Activated B cell treated with CpG ODN at 0.5 μM for 24 hours (primary cell): ENCODE measurements at regions not wholly inside any gene's neighbourhood (a gene's known extent, or its start where the extent isn't known, plus 50 kb on each side); places are given as distances from the start of the nearest gene placed in this dataset.

Experiments used
- ATAC-seq: fragments of 200-7000 bp; cut with Tn5 transposase; one replicate; pipeline ENCODE4 v1.10.0; 2021; ENCODE audit warnings: low read depth, mild to moderate bottlenecking, moderate library complexity
- CTCF ChIA-PET: fragments of 350-600 bp; sonication (Branson Sonifier 250); formaldehyde crosslinking; loops from one replicate; lab custom pipeline; 2021; ENCODE audit warnings: antibody characterized with exemption; lab: Charles Lee
- POLR2A ChIA-PET: fragments of 350-600 bp; sonication (Branson Sonifier 250); formaldehyde crosslinking; loops from one replicate; lab custom pipeline; 2021; ENCODE audit warnings: antibody characterized with exemption; lab: Charles Lee
- DNase-seq: peaks from one replicate; pipeline ENCODE4 v3.0.0; 2022
- H3K27ac Mint-ChIP-seq: one replicate; pipeline ENCODE4 v1.8.0; 2020; ENCODE audit warnings: mixed read lengths
- H3K27me3 Mint-ChIP-seq: one replicate; pipeline ENCODE4 v1.8.0; 2021; ENCODE audit warnings: mixed read lengths
- H3K36me3 Mint-ChIP-seq: one replicate; pipeline ENCODE4 v1.8.0; 2021; ENCODE audit warnings: low read depth, mixed read lengths
- H3K4me1 Mint-ChIP-seq: one replicate; pipeline ENCODE4 v1.8.0; 2021; ENCODE audit warnings: mixed read lengths
- H3K4me3 Mint-ChIP-seq: one replicate; pipeline ENCODE4 v1.8.0; 2020; ENCODE audit warnings: mild to moderate bottlenecking, mixed read lengths
- H3K9me3 Mint-ChIP-seq: one replicate; pipeline ENCODE4 v1.8.0; 2020; ENCODE audit warnings: mixed read lengths
- CTCF ChIP-seq: fragments of 200-600 bp; IDR thresholded peaks from one replicate; pipeline ENCODE4 v1.8.0; 2022; ENCODE audit warnings: antibody characterized with exemption, mild to moderate bottlenecking
- intact Hi-C: fragments of 100-400 bp; cut with micrococcal nuclease; formaldehyde crosslinking; loops from one replicate; pipeline ENCODE4 v1.15.1; 2024

DNA sequence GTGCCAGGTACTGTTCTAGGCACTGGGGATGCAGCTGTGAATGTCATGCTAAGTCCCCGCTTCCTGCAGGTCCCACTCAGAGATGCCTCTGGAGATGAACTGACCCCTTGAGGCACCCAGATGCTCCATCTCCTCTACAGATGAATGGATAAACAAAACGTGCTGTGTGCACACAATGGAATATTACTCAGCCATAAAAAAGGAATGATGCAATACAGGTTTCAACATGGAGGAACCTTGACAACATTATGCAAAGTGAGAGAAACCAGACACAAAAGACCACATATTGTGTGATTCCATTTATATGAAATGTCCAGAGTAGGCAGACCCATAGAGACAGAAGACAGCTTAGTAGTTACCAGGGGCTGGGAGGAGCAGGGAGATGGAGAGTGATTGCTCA lies 320.1 kb upstream of the DIO3 start:
- intact Hi-C loops, result no loop called here
- Mint-ChIP-seq H3K9me3 (peaks cover 2% of the 10 kb centered on the region), H3K4me3 (no peak overlapping the region), H3K27me3 (no peaks in the 10 kb centered on the region), H3K27ac (no peak overlapping the region), H3K4me1 (no peaks in the 10 kb centered on the region), H3K36me3 (no peaks in the 10 kb centered on the region)
- DNase-seq (no peak), ATAC-seq (no peak)
- ChIA-PET POLR2A (no interaction called here), CTCF (no interaction called here)
- no peak for TF ChIP-seq CTCF

GRCh38 chr14:101241807-101242278 lies 319.5 kb upstream of the DIO3 start:
- Mint-ChIP-seq H3K4me3 (no peak overlapping the region), H3K4me1 (no peaks in the 10 kb centered on the region), H3K36me3 (no peaks in the 10 kb centered on the region), H3K27ac (no peak overlapping the region), H3K27me3 (no peaks in the 10 kb centered on the region), H3K9me3 (peaks cover 2% of the 10 kb centered on the region)
- ATAC-seq, result no peak
- ChIA-PET CTCF (no interaction called here), POLR2A (no interaction called here)
- intact Hi-C loops, result no loop called here
- TF ChIP-seq CTCF, result no peak
- DNase-seq, result no peak

DNA sequence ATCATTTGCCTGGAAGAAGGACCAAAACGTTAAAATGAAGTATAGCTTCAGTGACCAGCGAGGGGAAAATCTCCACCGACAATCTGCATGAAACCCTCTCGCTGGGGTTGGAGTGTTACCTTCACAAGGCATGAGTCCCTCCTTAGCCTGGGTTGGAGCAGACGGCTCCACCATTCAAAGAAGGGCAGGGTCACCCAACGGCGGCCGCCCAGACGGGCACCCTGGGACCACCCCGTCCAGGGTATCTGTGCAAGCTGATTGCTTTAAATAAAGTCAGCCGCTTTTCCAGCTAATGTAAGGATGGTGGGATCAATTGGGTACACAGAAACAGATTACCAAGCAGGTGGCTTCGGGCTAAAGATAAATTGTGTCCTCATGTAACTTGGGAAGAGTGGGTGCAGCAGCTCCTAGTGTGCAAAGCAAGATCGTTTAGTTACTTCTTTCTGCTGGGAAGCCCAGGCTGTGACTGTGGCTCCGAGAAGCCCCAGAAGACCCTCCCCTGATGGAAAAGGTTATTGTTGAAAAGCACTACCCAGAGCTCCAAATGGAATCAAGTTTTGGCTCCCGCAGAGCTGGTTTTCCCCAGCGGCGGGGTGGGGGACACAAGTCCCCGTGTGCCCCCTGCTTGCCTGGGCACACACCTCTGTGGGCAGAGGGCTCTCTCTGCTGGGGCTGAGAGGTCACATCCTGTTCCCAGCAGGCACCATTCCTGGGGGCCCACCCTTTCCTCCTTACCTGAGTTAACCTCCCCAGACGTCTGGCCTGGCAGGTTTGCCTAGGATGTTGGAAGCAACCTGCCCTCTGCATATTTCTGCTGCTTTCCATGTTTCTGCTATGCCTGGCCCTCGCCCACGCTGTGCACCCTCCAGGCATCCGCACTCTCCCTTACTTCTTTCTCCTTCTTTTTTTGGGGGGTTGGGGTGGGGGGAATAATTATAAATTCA lies 318.6 kb upstream of the DIO3 start:
- H3K36me3 Mint-ChIP-seq, result no peaks in the 10 kb centered on the region
- ChIA-PET CTCF (no interaction called here), POLR2A (no interaction called here)
- no peak overlapping the region for H3K27ac Mint-ChIP-seq
- no peak for ATAC-seq
- no peaks in the 10 kb centered on the region for H3K4me1 Mint-ChIP-seq
- TF ChIP-seq CTCF, result no peak
- no peak for DNase-seq
- H3K27me3 Mint-ChIP-seq, result peaks cover under 1% of the 10 kb centered on the region
- no peak overlapping the region for H3K4me3 Mint-ChIP-seq
- H3K9me3 Mint-ChIP-seq, result peaks cover 2% of the 10 kb centered on the region
- intact Hi-C loops, result no loop called here

DNA sequence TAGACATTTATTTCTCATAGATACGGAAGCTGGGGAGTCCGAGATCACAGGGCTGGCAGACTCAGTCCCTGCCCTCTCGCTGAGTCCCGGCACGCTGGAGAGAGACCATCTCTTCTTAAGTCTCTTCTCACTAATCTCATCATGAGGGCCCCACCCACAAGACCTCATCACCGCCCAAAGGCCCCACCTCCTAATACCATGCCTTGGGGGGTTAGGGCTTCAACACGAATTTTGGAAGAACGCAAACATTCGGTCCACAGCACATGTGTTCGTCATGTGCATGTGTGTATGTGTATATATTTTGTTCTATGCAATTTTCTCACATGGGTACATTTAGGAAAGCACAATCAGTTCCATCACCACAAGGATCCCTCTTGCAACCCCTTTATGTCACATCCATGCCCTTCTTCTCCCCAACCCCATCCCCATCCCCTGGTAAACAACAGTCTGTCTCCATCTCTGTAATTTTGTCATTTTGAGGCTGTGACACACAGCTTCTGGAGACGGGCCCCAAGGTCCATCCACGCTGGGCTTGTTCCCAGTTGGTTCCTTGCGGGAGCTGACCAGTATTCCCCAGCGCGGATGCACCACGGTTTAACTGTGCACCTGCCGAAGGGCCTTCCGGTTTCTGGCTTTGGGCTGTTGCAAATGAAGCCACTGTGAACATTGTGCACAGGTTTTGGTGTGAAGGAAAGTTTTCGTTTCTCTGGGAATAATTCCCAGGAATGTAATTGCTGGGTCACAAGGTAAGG lies 317.5 kb upstream of the DIO3 start:
- Mint-ChIP-seq H3K27me3 (peaks cover 2% of the 10 kb centered on the region), H3K27ac (no peak overlapping the region), H3K36me3 (no peaks in the 10 kb centered on the region), H3K4me1 (no peaks in the 10 kb centered on the region), H3K4me3 (no peak overlapping the region), H3K9me3 (peaks cover 2% of the 10 kb centered on the region)
- intact Hi-C loops, result no loop called here
- no peak for TF ChIP-seq CTCF
- DNase-seq, result no peak
- ChIA-PET CTCF (no interaction called here), POLR2A (no interaction called here)
- ATAC-seq, result no peak
